Stimulated activated naive CD8-positive, alpha-beta T cell treated with anti-CD3 and anti-CD28 coated beads, Interleukin-15, amount 100 ng/mL, for 72 hours (primary cell): ENCODE measurements at regions not wholly inside any gene's neighbourhood (a gene's known extent, or its start where the extent isn't known, plus 50 kb on each side); places are given as distances from the start of the nearest gene placed in this dataset.

ENCODE experiments used
- ATAC-seq: fragments of 150-1000 bp; cut with Tn5 transposase; 2 replicates; pipeline ENCODE4 v1.10.0; 2021; ENCODE audit warnings: mild to moderate bottlenecking, moderate library complexity
- DNase-seq, 2 donors: peaks; one replicate each; pipeline ENCODE4 v3.0.0; 2021 to 2022
- H3K27ac Mint-ChIP-seq, 2 donors: one replicate each; pipeline ENCODE4 v1.8.0; 2022; ENCODE audit warnings: mild to moderate bottlenecking in 2 of 2, mixed read lengths in 2 of 2, moderate library complexity in 2 of 2
- H3K27me3 Mint-ChIP-seq: one replicate; pipeline ENCODE4 v1.8.0; 2022; ENCODE audit warnings: mixed read lengths
- H3K4me1 Mint-ChIP-seq: one replicate; pipeline ENCODE4 v1.8.0; 2022; ENCODE audit warnings: mild to moderate bottlenecking, mixed read lengths
- H3K4me3 Mint-ChIP-seq, 2 donors: one replicate each; pipeline ENCODE4 v1.8.0; 2022; ENCODE audit warnings: mild to moderate bottlenecking in 2 of 2, mixed read lengths in 2 of 2, moderate library complexity in 1 of 2
- H3K9me3 Mint-ChIP-seq, 2 donors: one replicate each; pipeline ENCODE4 v1.8.0; 2022; ENCODE audit warnings: mixed read lengths in 2 of 2

GRCh38 chr12:25775968-25776367, 182.5 kb upstream of the RASSF8 start:
- H3K27ac Mint-ChIP-seq: no peak overlapping the region
- no peaks in the 10 kb centered on the region for H3K4me1 Mint-ChIP-seq
- no peak for DNase-seq
- H3K9me3 Mint-ChIP-seq: no peaks in the 10 kb centered on the region
- ATAC-seq: no peak
- H3K4me3 Mint-ChIP-seq: no peak overlapping the region
- no peaks in the 10 kb centered on the region for H3K27me3 Mint-ChIP-seq

GRCh38 chr12:25780771-25781170, 177.7 kb upstream of the RASSF8 start:
- no peaks in the 10 kb centered on the region for H3K27me3 Mint-ChIP-seq
- no peak overlapping the region for H3K27ac Mint-ChIP-seq
- no peaks in the 10 kb centered on the region for H3K9me3 Mint-ChIP-seq
- H3K4me1 Mint-ChIP-seq: no peaks in the 10 kb centered on the region
- no peak for ATAC-seq
- no peak for DNase-seq
- H3K4me3 Mint-ChIP-seq: no peak overlapping the region

- no peak for ATAC-seq
- no peaks in the 10 kb centered on the region for H3K27me3 Mint-ChIP-seq
- no peaks in the 10 kb centered on the region for H3K4me1 Mint-ChIP-seq
- DNase-seq: no peak
- no peaks in the 10 kb centered on the region for H3K9me3 Mint-ChIP-seq
- H3K27ac Mint-ChIP-seq: peak overlapping the region in 1 of 2 donors; percentile 59
- no peak overlapping the region for H3K4me3 Mint-ChIP-seq
These were observed 177.2 kb upstream of the RASSF8 start for GRCh38 chr12:25781232-25781631.

GRCh38 chr12:25783566-25783965, 174.9 kb upstream of the RASSF8 start:
- Mint-ChIP-seq H3K4me1 (no peaks in the 10 kb centered on the region), H3K4me3 (no peak overlapping the region), H3K9me3 (no peaks in the 10 kb centered on the region), H3K27me3 (no peaks in the 10 kb centered on the region), H3K27ac (no peak overlapping the region)
- ATAC-seq: no peak
- no peak for DNase-seq

- Mint-ChIP-seq H3K4me3 (no peak overlapping the region), H3K27ac (peak overlapping the region in 1 of 2 donors; percentile 40), H3K4me1 (no peaks in the 10 kb centered on the region), H3K27me3 (no peaks in the 10 kb centered on the region), H3K9me3 (no peaks in the 10 kb centered on the region)
- ATAC-seq: no peak
- DNase-seq: no peak
These were observed 173.8 kb upstream of the RASSF8 start for GRCh38 chr12:25784669-25785068.

- DNase-seq: no peak
- peak overlapping the region in 1 of 2 donors; percentile 40 for H3K27ac Mint-ChIP-seq
- no peak for ATAC-seq
- no peak overlapping the region for H3K4me3 Mint-ChIP-seq
- H3K9me3 Mint-ChIP-seq: no peaks in the 10 kb centered on the region
- no peaks in the 10 kb centered on the region for H3K4me1 Mint-ChIP-seq
- no peaks in the 10 kb centered on the region for H3K27me3 Mint-ChIP-seq
These were observed 173.3 kb upstream of the RASSF8 start for GRCh38 chr12:25785134-25785533.

- H3K27me3 Mint-ChIP-seq: no peaks in the 10 kb centered on the region
- DNase-seq (no peak), ATAC-seq (no peak)
- H3K27ac Mint-ChIP-seq: no peak overlapping the region
- no peak overlapping the region for H3K4me3 Mint-ChIP-seq
- no peaks in the 10 kb centered on the region for H3K9me3 Mint-ChIP-seq
- no peaks in the 10 kb centered on the region for H3K4me1 Mint-ChIP-seq
These were observed 170.8 kb upstream of the RASSF8 start for GRCh38 chr12:25787701-25788100.

GRCh38 chr12:25788707-25789442, 169.6 kb upstream of the RASSF8 start:
- H3K27me3 Mint-ChIP-seq: no peaks in the 10 kb centered on the region
- no peaks in the 10 kb centered on the region for H3K9me3 Mint-ChIP-seq
- DNase-seq: no peak
- no peak overlapping the region for H3K27ac Mint-ChIP-seq
- no peak overlapping the region for H3K4me3 Mint-ChIP-seq
- H3K4me1 Mint-ChIP-seq: no peaks in the 10 kb centered on the region
- ATAC-seq: no peak

GRCh38 chr12:25789541-25789944, 168.9 kb upstream of the RASSF8 start:
- H3K9me3 Mint-ChIP-seq: no peaks in the 10 kb centered on the region
- DNase-seq (no peak), ATAC-seq (no peak)
- no peaks in the 10 kb centered on the region for H3K4me1 Mint-ChIP-seq
- no peak overlapping the region for H3K27ac Mint-ChIP-seq
- no peak overlapping the region for H3K4me3 Mint-ChIP-seq
- H3K27me3 Mint-ChIP-seq: no peaks in the 10 kb centered on the region

GRCh38 chr12:25792031-25792430, 166.5 kb upstream of the RASSF8 start:
- Mint-ChIP-seq H3K4me3 (no peak overlapping the region), H3K4me1 (no peaks in the 10 kb centered on the region), H3K27ac (no peak overlapping the region), H3K9me3 (no peaks in the 10 kb centered on the region), H3K27me3 (no peaks in the 10 kb centered on the region)
- ATAC-seq: no peak
- DNase-seq: no peak

- no peaks in the 10 kb centered on the region for H3K9me3 Mint-ChIP-seq
- ATAC-seq: no peak
These were observed 165.3 kb upstream of the RASSF8 start for GRCh38 chr12:25793196-25793595.

GRCh38 chr12:25794571-25794970, 163.9 kb upstream of the RASSF8 start:
- DNase-seq (no peak), ATAC-seq (no peak)
- no peak overlapping the region for H3K4me3 Mint-ChIP-seq
- H3K27me3 Mint-ChIP-seq: no peaks in the 10 kb centered on the region
- H3K27ac Mint-ChIP-seq: no peak overlapping the region
- no peaks in the 10 kb centered on the region for H3K9me3 Mint-ChIP-seq
- H3K4me1 Mint-ChIP-seq: no peaks in the 10 kb centered on the region

More at GRCh38 chr12:25793196-25793595, 165.3 kb upstream of the RASSF8 start:
- Mint-ChIP-seq H3K4me3 (no peak overlapping the region), H3K27ac (no peak overlapping the region), H3K4me1 (no peaks in the 10 kb centered on the region), H3K27me3 (no peaks in the 10 kb centered on the region)
- no peak for DNase-seq

GRCh38 chr12:25796523-25797000, 161.9 kb upstream of the RASSF8 start:
- peaks cover 6% of the 10 kb centered on the region for H3K4me1 Mint-ChIP-seq
- H3K27ac Mint-ChIP-seq: no peak overlapping the region
- DNase-seq (no peak), ATAC-seq (no peak)
- no peak overlapping the region for H3K4me3 Mint-ChIP-seq
- H3K27me3 Mint-ChIP-seq: no peaks in the 10 kb centered on the region
- H3K9me3 Mint-ChIP-seq: no peaks in the 10 kb centered on the region

- Mint-ChIP-seq H3K4me3 (no peak overlapping the region), H3K9me3 (no peaks in the 10 kb centered on the region), H3K27ac (no peak overlapping the region), H3K4me1 (peaks cover 6% of the 10 kb centered on the region), H3K27me3 (no peaks in the 10 kb centered on the region)
- ATAC-seq (no peak), DNase-seq (no peak)
These were observed 161.1 kb upstream of the RASSF8 start for GRCh38 chr12:25797386-25797785.

- Mint-ChIP-seq H3K9me3 (no peaks in the 10 kb centered on the region), H3K27me3 (peaks cover under 1% of the 10 kb centered on the region)
- no peak for ATAC-seq
These were observed 160.5 kb upstream of the RASSF8 start for GRCh38 chr12:25797949-25798348.

GRCh38 chr12:25800101-25800500, 158.4 kb upstream of the RASSF8 start:
- no peak overlapping the region for H3K27ac Mint-ChIP-seq
- H3K4me3 Mint-ChIP-seq: no peak overlapping the region
- no peak for ATAC-seq
- H3K4me1 Mint-ChIP-seq: peaks cover 6% of the 10 kb centered on the region
- DNase-seq: no peak
- H3K27me3 Mint-ChIP-seq: peaks cover 14% of the 10 kb centered on the region
- no peaks in the 10 kb centered on the region for H3K9me3 Mint-ChIP-seq

More at GRCh38 chr12:25797949-25798348, 160.5 kb upstream of the RASSF8 start:
- DNase-seq: no peak
- no peak overlapping the region for H3K4me3 Mint-ChIP-seq
- H3K4me1 Mint-ChIP-seq: peaks cover 6% of the 10 kb centered on the region
- no peak overlapping the region for H3K27ac Mint-ChIP-seq

GRCh38 chr12:25801734-25802133, 156.7 kb upstream of the RASSF8 start:
- Mint-ChIP-seq H3K9me3 (no peaks in the 10 kb centered on the region), H3K4me1 (peaks cover 19% of the 10 kb centered on the region), H3K27me3 (peaks cover 14% of the 10 kb centered on the region), H3K27ac (no peak overlapping the region), H3K4me3 (no peak overlapping the region)
- no peak for DNase-seq
- no peak for ATAC-seq
